H9 (cell line): ENCODE measurements at regions not wholly inside any gene's neighbourhood (a gene's known extent, or its start where the extent isn't known, plus 50 kb on each side); places are given as distances from the start of the nearest gene placed in this dataset.

Experiments
- DNase-seq: peaks from one replicate; pipeline ENCODE4 v3.0.0-alpha.2; 2017
- H2AFZ ChIP-seq: one replicate; pipeline ENCODE4 v1.6.1; 2013; ENCODE audit warnings: mild to moderate bottlenecking, low read length, control low read depth, moderate library complexity
- H2AK5ac ChIP-seq: 2 replicates; pipeline ENCODE4 v1.6.1; 2013; ENCODE audit warnings: low read length, control low read depth, mixed read lengths; ENCODE audit not compliant: insufficient read length
- H2BK120ac ChIP-seq: one replicate; pipeline ENCODE4 v1.6.1; 2013; ENCODE audit warnings: low read depth, mild to moderate bottlenecking, low read length, control low read depth, inconsistent platforms; ENCODE audit not compliant: poor library complexity, severe bottlenecking
- H2BK12ac ChIP-seq: 2 replicates; pipeline ENCODE4 v1.6.1; 2013; ENCODE audit warnings: low read length, control low read depth, mixed read lengths, low read depth; ENCODE audit not compliant: insufficient read length
- H2BK15ac ChIP-seq: 2 replicates; pipeline ENCODE4 v1.6.1; 2013; ENCODE audit warnings: low read depth, low read length, control low read depth
- H2BK20ac ChIP-seq: one replicate; pipeline ENCODE4 v1.6.1; 2013; ENCODE audit warnings: low read depth, mild to moderate bottlenecking, low read length, control low read depth, inconsistent platforms; ENCODE audit not compliant: poor library complexity, severe bottlenecking
- H2BK5ac ChIP-seq: 2 replicates; pipeline ENCODE4 v1.6.1; 2013; ENCODE audit warnings: low read length, control low read depth, mixed read lengths; ENCODE audit not compliant: insufficient read length
- H3K14ac ChIP-seq: 2 replicates; pipeline ENCODE4 v1.6.1; 2013; ENCODE audit warnings: low read length, control low read depth; ENCODE audit not compliant: insufficient read depth
- H3K18ac ChIP-seq: 2 replicates; pipeline ENCODE4 v1.6.1; 2013; ENCODE audit warnings: low read depth, mild to moderate bottlenecking, mixed read lengths, low read length, control low read depth; ENCODE audit not compliant: insufficient read length
- H3K23ac ChIP-seq: 2 replicates; pipeline ENCODE4 v1.6.1; 2013; ENCODE audit warnings: low read length, control low read depth, mixed read lengths, low read depth; ENCODE audit not compliant: insufficient read length
- H3K23me2 ChIP-seq: 2 replicates; pipeline ENCODE4 v1.6.1; 2013; ENCODE audit warnings: low read depth, mild to moderate bottlenecking, mixed read lengths, low read length, control low read depth; ENCODE audit not compliant: insufficient read length, poor library complexity, severe bottlenecking
- H3K27ac ChIP-seq: 2 replicates; pipeline ENCODE4 v1.5.1; 2013; ENCODE audit warnings: low read length, control low read depth, mixed read lengths, low read depth; ENCODE audit not compliant: insufficient read length
- H3K27me3 ChIP-seq: 2 replicates; pipeline ENCODE4 v1.6.1; 2013; ENCODE audit warnings: low read length, control low read depth, inconsistent platforms; ENCODE audit not compliant: insufficient read depth
- H3K4ac ChIP-seq: 2 replicates; pipeline ENCODE4 v1.6.1; 2013; ENCODE audit warnings: low read depth, mild to moderate bottlenecking, control low read depth, inconsistent platforms, low read length, moderate library complexity
- H3K4me1 ChIP-seq: 2 replicates; pipeline ENCODE4 v1.6.1; 2013; ENCODE audit warnings: low read length, control low read depth, inconsistent platforms; ENCODE audit not compliant: insufficient read depth
- H3K4me2 ChIP-seq: 2 replicates; pipeline ENCODE4 v1.6.1; 2013; ENCODE audit warnings: low read length, control low read depth, mixed read lengths; ENCODE audit not compliant: insufficient read length, insufficient read depth
- H3K56ac ChIP-seq: 2 replicates; pipeline ENCODE4 v1.6.1; 2013; ENCODE audit warnings: low read depth, mild to moderate bottlenecking, mixed read lengths, low read length, control low read depth; ENCODE audit not compliant: insufficient read length
- H3K79me1 ChIP-seq: 2 replicates; pipeline ENCODE4 v1.6.1; 2013; ENCODE audit warnings: low read depth, mild to moderate bottlenecking, moderate library complexity, low read length, control low read depth, inconsistent platforms; ENCODE audit not compliant: insufficient read depth, poor library complexity, severe bottlenecking
- H3K79me2 ChIP-seq: 2 replicates; pipeline ENCODE4 v1.6.1; 2013; ENCODE audit warnings: low read length, control low read depth, inconsistent platforms; ENCODE audit not compliant: insufficient read depth
- H3K9ac ChIP-seq: 2 replicates; pipeline ENCODE4 v1.6.1; 2013; ENCODE audit warnings: low read length, control low read depth, mixed read lengths; ENCODE audit not compliant: insufficient read length; ENCODE audit errors: extremely low read depth
- H3K9me3 ChIP-seq: one replicate; pipeline ENCODE4 v1.6.1; 2013; ENCODE audit warnings: low read depth, low read length, inconsistent platforms; ENCODE audit not compliant: control insufficient read depth
- H3T11ph ChIP-seq: one replicate; pipeline ENCODE4 v1.6.1; 2013; ENCODE audit warnings: mild to moderate bottlenecking, low read length, control low read depth, inconsistent platforms
- H4K20me1 ChIP-seq: one replicate; pipeline ENCODE4 v1.6.1; 2013; ENCODE audit not compliant: control insufficient read depth, insufficient read length, insufficient read depth
- H4K5ac ChIP-seq: 2 replicates; pipeline ENCODE4 v1.6.1; 2013; ENCODE audit warnings: low read depth, mild to moderate bottlenecking, mixed read lengths, low read length, control low read depth; ENCODE audit not compliant: insufficient read length
- H4K8ac ChIP-seq: replicated peaks from 2 replicates; pipeline ENCODE4 v1.6.1; 2013; ENCODE audit warnings: low read length, control low read depth, mixed read lengths, low read depth; ENCODE audit not compliant: insufficient read length
- H4K91ac ChIP-seq: 2 replicates; pipeline ENCODE4 v1.6.1; 2013; ENCODE audit warnings: low read depth, mild to moderate bottlenecking, moderate library complexity, mixed read lengths, low read length, control low read depth; ENCODE audit not compliant: insufficient read length
- H3K27ac Mint-ChIP-seq, 3 experiments: 2 replicates in 2 of 3; 3 replicates in 1 of 3; pipeline ENCODE4 v1.8.0; 2020 to 2021; ENCODE audit warnings: mixed read lengths in 3 of 3, mild to moderate bottlenecking in 1 of 3, moderate library complexity in 1 of 3
- H3K27me3 Mint-ChIP-seq: 2 replicates; pipeline ENCODE4 v1.8.0; 2021; ENCODE audit warnings: low read depth, mild to moderate bottlenecking, moderate library complexity, mixed read lengths
- H3K36me3 Mint-ChIP-seq, 3 experiments: 2 replicates in 2 of 3; 3 replicates in 1 of 3; pipeline ENCODE4 v1.8.0; 2020 to 2021; ENCODE audit warnings: low read depth in 3 of 3, mixed read lengths in 3 of 3; ENCODE audit not compliant: insufficient read depth in 1 of 3
- H3K4me1 Mint-ChIP-seq, 2 experiments: 2 replicates each; pipeline ENCODE4 v1.8.0; 2020; ENCODE audit warnings: mixed read lengths in 2 of 2
- H3K4me3 Mint-ChIP-seq, 2 experiments: 2 replicates in 1 of 2; 3 replicates in 1 of 2; pipeline ENCODE4 v1.8.0; 2020 to 2021; ENCODE audit warnings: mild to moderate bottlenecking in 2 of 2, mixed read lengths in 2 of 2, moderate library complexity in 1 of 2
- H3K9me3 Mint-ChIP-seq, 2 experiments: 2 replicates in 1 of 2; 3 replicates in 1 of 2; pipeline ENCODE4 v1.8.0; 2020; ENCODE audit warnings: mild to moderate bottlenecking in 2 of 2, mixed read lengths in 2 of 2, moderate library complexity in 1 of 2
- CTCF ChIP-seq: fragments of 200-600 bp; sonication (generic); conservative IDR thresholded peaks from 3 replicates; pipeline ENCODE4 v1.8.0; 2021; ENCODE audit warnings: antibody characterized with exemption, mild to moderate bottlenecking
- WGBS: extraction: QIAGEN DNeasy Blood & Tissue Kit; methylation state at CpG from one replicate; pipeline ENCODE4 v1.1.7; 2013; ENCODE audit warnings: missing lambda C conversion rate, low lambda C conversion rate, mixed read lengths; ENCODE audit not compliant: insufficient read length; ENCODE audit errors: extremely low coverage; 5-methylcytosine and 5-hydroxymethylcytosine counted together

GRCh38 chr22:47276991-47277390 lies 514.5 kb downstream of the TBC1D22A start:
- Histone ChIP-seq H2BK12ac (no peak overlapping the region), H3K9me3 (peaks cover 88% of the 10 kb centered on the region), H3K18ac (no peak overlapping the region), H3K23ac (no peak overlapping the region), H3K79me2 (no peaks in the 10 kb centered on the region), H3K79me1 (no peaks in the 10 kb centered on the region), H3K27ac (no peak overlapping the region), H4K91ac (no peak overlapping the region), H3K9ac (no peak overlapping the region), H2BK120ac (no peak overlapping the region), H3K56ac (no peak overlapping the region), H3K14ac (no peak overlapping the region), H2BK5ac (no peak overlapping the region), H2BK20ac (no peak overlapping the region), H3K4me1 (no peaks in the 10 kb centered on the region), H4K20me1 (no peaks in the 10 kb centered on the region), H3T11ph (no peak overlapping the region), H4K8ac (no peak overlapping the region), H2AK5ac (no peak overlapping the region), H3K4me2 (no peak overlapping the region), H3K27me3 (no peaks in the 10 kb centered on the region; the same call in 1 of the 2 replicates), H4K5ac (no peak overlapping the region), H2BK15ac (no peak overlapping the region), H3K4ac (no peak overlapping the region), H3K23me2 (no peaks in the 10 kb centered on the region), H2AFZ (no peak overlapping the region)
- no CpG with 5 or more reads among the region's 13 CpGs for WGBS
- peaks cover 4% of the 10 kb centered on the region for H3K27me3 Mint-ChIP-seq
- H3K4me1 Mint-ChIP-seq = no peaks in the 10 kb centered on the region
- TF ChIP-seq CTCF = no peak
- peaks cover 12 to 34% (median 27%) of the 10 kb centered on the region in 3 experiments; a peak in 5 of 7 replicates for H3K36me3 Mint-ChIP-seq
- H3K9me3 Mint-ChIP-seq = peaks cover 73 to 96% of the 10 kb centered on the region in 2 experiments
- no peak overlapping the region for H3K4me3 Mint-ChIP-seq
- no peak for DNase-seq
- H3K27ac Mint-ChIP-seq = no peak overlapping the region
